ENCODE measurements at regions not wholly inside any gene's neighbourhood (a gene's known extent, or its start where the extent isn't known, plus 50 kb on each side); places are given as distances from the start of the nearest gene placed in this dataset.

DNA sequence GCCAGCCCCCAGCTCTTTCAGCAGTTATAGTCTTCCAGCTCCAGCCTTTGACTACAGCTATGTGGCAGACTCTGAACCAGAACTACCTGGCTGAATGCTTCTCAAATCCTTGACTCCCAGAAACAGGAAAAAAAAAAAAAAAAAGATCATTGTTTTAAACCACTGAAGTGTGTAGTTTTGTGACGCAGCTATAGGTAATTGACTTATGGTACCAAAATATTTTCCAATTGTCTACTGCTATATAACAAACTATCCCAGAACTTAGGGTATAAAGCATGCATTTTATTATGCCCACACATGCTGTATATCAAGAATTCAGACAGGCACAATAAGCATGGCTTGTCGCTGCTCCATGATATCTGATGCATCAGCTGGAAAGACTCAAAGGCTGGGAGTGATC is 127.1 kb upstream of the POC5 start:
- DNase-seq (ENCODE audit: low read depth) (no peak), FAIRE-seq (no peak)
- Histone ChIP-seq H3K4me3 (ENCODE audit: low read depth, low read length) (no peak overlapping the region), H3K27me3 (ENCODE audit: control insufficient read depth, insufficient read depth, low read length) (no peaks in the 10 kb centered on the region), H3K36me3 (ENCODE audit: control insufficient read depth, insufficient read depth, low read length) (no peaks in the 10 kb centered on the region)
- TF ChIP-seq, protein P1, sequence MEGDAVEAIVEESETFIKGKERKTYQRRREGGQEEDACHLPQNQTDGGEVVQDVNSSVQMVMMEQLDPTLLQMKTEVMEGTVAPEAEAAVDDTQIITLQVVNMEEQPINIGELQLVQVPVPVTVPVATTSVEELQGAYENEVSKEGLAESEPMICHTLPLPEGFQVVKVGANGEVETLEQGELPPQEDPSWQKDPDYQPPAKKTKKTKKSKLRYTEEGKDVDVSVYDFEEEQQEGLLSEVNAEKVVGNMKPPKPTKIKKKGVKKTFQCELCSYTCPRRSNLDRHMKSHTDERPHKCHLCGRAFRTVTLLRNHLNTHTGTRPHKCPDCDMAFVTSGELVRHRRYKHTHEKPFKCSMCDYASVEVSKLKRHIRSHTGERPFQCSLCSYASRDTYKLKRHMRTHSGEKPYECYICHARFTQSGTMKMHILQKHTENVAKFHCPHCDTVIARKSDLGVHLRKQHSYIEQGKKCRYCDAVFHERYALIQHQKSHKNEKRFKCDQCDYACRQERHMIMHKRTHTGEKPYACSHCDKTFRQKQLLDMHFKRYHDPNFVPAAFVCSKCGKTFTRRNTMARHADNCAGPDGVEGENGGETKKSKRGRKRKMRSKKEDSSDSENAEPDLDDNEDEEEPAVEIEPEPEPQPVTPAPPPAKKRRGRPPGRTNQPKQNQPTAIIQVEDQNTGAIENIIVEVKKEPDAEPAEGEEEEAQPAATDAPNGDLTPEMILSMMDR (IDR thresholded peaks at IDR 0.05; ENCODE audit: insufficient read depth, low read length, severe bottlenecking), result no peak

DNA sequence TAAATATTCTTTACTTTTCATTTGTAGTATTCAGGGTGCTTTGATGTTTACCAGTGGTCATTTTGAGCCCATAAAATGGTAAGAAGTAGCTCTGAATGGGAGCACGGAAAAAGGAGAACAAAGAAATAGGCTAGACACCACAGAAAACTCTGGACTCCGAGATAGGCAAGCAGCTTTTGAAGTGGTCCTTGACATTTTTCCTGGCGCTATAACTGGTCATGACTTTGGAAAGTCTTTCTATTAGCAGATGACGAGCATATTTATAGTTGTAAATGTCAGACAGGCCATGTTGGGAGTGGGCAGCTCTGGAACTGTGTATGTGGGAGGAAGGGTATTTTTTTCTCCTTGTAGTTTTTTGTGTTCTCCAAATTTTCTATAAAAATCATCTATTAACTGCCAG is 126.1 kb upstream of the POC5 start:
- no peak for FAIRE-seq
- no peak for DNase-seq (ENCODE audit: low read depth)
- TF ChIP-seq, protein P1 (IDR thresholded peaks at IDR 0.05; ENCODE audit: insufficient read depth, low read length, severe bottlenecking), result no peak
- H3K4me3 ChIP-seq (ENCODE audit: low read depth, low read length), result no peak overlapping the region
- no peaks in the 10 kb centered on the region for H3K27me3 ChIP-seq (ENCODE audit: control insufficient read depth, insufficient read depth, low read length)
- H3K36me3 ChIP-seq (ENCODE audit: control insufficient read depth, insufficient read depth, low read length), result no peaks in the 10 kb centered on the region

DNA sequence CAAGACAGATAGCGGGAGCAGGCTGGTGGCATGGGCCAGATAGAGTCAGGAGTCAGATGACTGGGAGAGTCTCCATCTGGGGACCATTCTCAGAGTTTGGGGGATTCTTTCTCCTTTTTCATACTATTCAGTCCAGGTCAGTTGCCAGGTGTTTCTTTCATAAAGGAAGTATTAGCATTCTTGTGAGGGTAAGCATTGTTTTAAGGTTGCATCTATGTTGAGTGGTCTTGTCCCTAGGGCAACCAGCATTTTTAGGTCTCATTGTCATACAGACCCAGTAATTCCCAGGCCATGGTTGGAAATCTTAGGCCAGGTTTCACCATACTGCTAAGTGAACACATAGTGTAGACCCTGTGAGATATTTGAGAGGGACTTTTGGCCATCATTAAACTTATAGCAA is 122.3 kb upstream of the POC5 start:
- FAIRE-seq (no peak), DNase-seq (ENCODE audit: low read depth) (no peak)
- Histone ChIP-seq H3K36me3 (ENCODE audit: control insufficient read depth, insufficient read depth, low read length) (no peaks in the 10 kb centered on the region), H3K4me3 (ENCODE audit: low read depth, low read length) (no peak overlapping the region), H3K27me3 (ENCODE audit: control insufficient read depth, insufficient read depth, low read length) (no peaks in the 10 kb centered on the region)
- TF ChIP-seq, protein P1 (IDR thresholded peaks at IDR 0.05; ENCODE audit: insufficient read depth, low read length, severe bottlenecking), result no peak

DNA sequence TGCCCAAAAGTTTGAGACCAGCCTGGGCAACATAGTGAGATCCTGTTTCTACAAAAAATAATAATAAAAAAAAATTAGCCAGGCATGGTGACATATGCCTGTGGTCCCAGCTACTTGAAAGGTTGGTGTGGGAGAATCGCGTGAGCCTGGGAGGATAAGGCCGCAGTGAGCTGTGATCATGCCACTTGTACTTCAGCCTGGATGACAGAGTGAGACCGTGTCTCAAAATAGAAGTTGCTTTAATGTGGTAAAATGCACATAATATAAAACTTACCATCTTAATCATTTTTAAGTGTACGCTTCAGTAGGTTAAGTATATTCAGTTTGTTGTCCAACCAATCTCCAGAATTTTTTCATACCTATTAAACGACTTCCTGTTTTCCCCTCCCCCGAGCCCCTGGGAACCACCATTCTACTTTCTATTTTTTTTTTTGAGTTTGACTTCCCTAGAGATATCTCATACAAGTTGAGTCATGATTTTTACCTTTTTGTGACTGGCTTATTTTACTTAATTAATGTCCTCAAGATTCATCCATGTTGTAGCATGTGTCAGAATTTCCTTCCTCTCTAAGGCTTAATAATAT is 120.1 kb upstream of the POC5 start:
- DNase-seq (ENCODE audit: low read depth) (no peak), FAIRE-seq (no peak)
- no peaks in the 10 kb centered on the region for H3K27me3 ChIP-seq (ENCODE audit: control insufficient read depth, insufficient read depth, low read length)
- H3K36me3 ChIP-seq (ENCODE audit: control insufficient read depth, insufficient read depth, low read length), result no peaks in the 10 kb centered on the region
- TF ChIP-seq, protein P1 (IDR thresholded peaks at IDR 0.05; ENCODE audit: insufficient read depth, low read length, severe bottlenecking), result no peak
- no peak overlapping the region for H3K4me3 ChIP-seq (ENCODE audit: low read depth, low read length)

DNA sequence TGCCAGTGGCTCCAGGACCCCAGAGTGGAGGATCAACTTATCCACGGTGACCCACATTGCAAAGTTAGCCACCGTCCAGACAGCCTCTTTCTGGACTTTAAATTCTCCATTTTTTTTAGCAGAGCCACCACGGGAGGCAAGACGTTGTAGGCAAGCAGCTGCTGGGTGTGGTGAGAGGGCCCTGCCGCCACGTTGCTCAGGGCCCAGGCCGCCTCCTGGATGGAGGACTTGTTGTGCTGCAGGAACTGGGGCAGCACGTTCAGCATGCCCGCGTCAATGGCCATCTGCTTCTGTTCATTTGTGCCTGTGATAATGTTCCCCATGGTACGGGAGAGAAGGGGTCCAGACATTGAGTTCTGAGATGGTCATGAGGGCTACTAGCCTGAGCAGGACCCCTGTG is 114.3 kb upstream of the POC5 start:
- FAIRE-seq (no peak), DNase-seq (ENCODE audit: low read depth) (no peak)
- H3K4me3 ChIP-seq (ENCODE audit: low read depth, low read length), result no peak overlapping the region
- TF ChIP-seq, protein P1 (IDR thresholded peaks at IDR 0.05; ENCODE audit: insufficient read depth, low read length, severe bottlenecking), result no peak
- H3K27me3 ChIP-seq (ENCODE audit: control insufficient read depth, insufficient read depth, low read length), result no peaks in the 10 kb centered on the region
- H3K36me3 ChIP-seq (ENCODE audit: control insufficient read depth, insufficient read depth, low read length), result no peaks in the 10 kb centered on the region

DNA sequence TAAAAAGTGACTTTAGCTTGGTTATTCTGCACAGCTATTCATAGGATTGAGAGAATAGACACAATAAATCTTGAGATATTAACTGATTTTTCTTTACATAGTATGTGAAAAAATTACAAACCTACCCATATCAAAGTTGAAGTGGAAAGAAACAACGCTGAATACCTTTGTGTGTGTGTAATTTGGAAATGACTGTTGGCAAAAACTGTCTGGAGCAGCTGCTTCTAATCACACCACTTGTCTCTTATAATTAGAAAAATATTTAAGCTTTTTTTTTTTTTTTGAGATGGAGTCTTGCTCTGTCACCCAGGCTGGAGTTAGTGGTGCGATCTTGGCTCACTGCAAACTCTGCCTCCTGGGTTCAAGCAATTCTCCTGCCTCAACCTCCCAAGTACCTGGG is 110.8 kb upstream of the POC5 start:
- no peak for DNase-seq (ENCODE audit: low read depth)
- Histone ChIP-seq H3K4me3 (ENCODE audit: low read depth, low read length) (no peak overlapping the region), H3K36me3 (ENCODE audit: control insufficient read depth, insufficient read depth, low read length) (no peaks in the 10 kb centered on the region), H3K27me3 (ENCODE audit: control insufficient read depth, insufficient read depth, low read length) (no peaks in the 10 kb centered on the region)
- TF ChIP-seq, protein P1 (IDR thresholded peaks at IDR 0.05; ENCODE audit: insufficient read depth, low read length, severe bottlenecking), result no peak
- FAIRE-seq, result no peak
